ENCODE measurements at regions not wholly inside any gene's neighbourhood (a gene's known extent, or its start where the extent isn't known, plus 50 kb on each side); places are given as distances from the start of the nearest gene placed in this dataset.

- TF ChIP-seq EZH2 (IDR thresholded peaks at IDR 0.05; ENCODE audit: borderline replicate concordance, insufficient read depth, low read depth, low read length, poor library complexity, severe bottlenecking), result no peak
- TF ChIP-seq CTCF (IDR thresholded peaks at IDR 0.05), result no peak
- Histone ChIP-seq H3K4me2 (replicated peaks; ENCODE audit: low read depth, low read length, poor library complexity, severe bottlenecking) (no peak overlapping the region), H3K9me3 (ENCODE audit: control extremely low read depth in 1 of 3, control insufficient read depth in 2 of 3, insufficient read depth in 1 of 3, low read length in 2 of 3) (no peaks in the 10 kb centered on the region), H4K20me1 (ENCODE audit: control insufficient read depth, insufficient read depth, low read length, poor library complexity, severe bottlenecking) (no peaks in the 10 kb centered on the region), H3K4me3 (ENCODE audit: control extremely low read depth in 1 of 5, extremely low read depth in 1 of 5, insufficient read depth in 1 of 5, low read depth in 2 of 5, low read length in 4 of 5) (no peak overlapping the region), H3K27ac (ENCODE audit: low read length in 2 of 2) (no peak overlapping the region), H3K36me3 (replicated peaks in 1 of 2; ENCODE audit: control extremely low read depth in 1 of 2, control insufficient read depth in 1 of 2, extremely low read depth in 1 of 2, insufficient read depth in 2 of 2, low read length in 1 of 2) (no peaks in the 10 kb centered on the region), H3K79me2 (ENCODE audit: control insufficient read depth, insufficient read depth, low read length) (no peaks in the 10 kb centered on the region), H2AFZ (ENCODE audit: insufficient read depth, low read depth, low read length, poor library complexity, severe bottlenecking) (no peak overlapping the region), H3K4me1 (ENCODE audit: control insufficient read depth in 2 of 2, insufficient read depth in 2 of 2, low read length in 2 of 2) (no peaks in the 10 kb centered on the region), H3K9ac (ENCODE audit: low read length) (no peak overlapping the region), H3K27me3 (replicated peaks in 1 of 4; ENCODE audit: control extremely low read depth in 1 of 4, control insufficient read depth in 3 of 4, insufficient read depth in 4 of 4, low read length in 3 of 4) (no peaks in the 10 kb centered on the region)
- H3K4me1 Mint-ChIP-seq, result no peaks in the 10 kb centered on the region
- H3K27me3 Mint-ChIP-seq, result peaks cover 4% of the 10 kb centered on the region
- CTCF ChIA-PET, result no interaction called here
- 73% methylated on average over 3 of the region's 4 CpGs for WGBS (ENCODE audit: insufficient coverage)
- ATAC-seq (ENCODE audit: low read depth) (no peak), DNase-seq (no peak)
- H3K27ac Mint-ChIP-seq, result no peak overlapping the region
- POLR2A ChIA-PET, result no interaction called here
- H3K9me3 Mint-ChIP-seq (ENCODE audit: insufficient read depth), result no peaks in the 10 kb centered on the region
- intact Hi-C loops (cut with micrococcal nuclease), result no loop called here
- H3K4me3 Mint-ChIP-seq, result no peak overlapping the region
Measured at GRCh38 chr6:100119261-100119660, 125.2 kb upstream of the MCHR2 start.

DNA sequence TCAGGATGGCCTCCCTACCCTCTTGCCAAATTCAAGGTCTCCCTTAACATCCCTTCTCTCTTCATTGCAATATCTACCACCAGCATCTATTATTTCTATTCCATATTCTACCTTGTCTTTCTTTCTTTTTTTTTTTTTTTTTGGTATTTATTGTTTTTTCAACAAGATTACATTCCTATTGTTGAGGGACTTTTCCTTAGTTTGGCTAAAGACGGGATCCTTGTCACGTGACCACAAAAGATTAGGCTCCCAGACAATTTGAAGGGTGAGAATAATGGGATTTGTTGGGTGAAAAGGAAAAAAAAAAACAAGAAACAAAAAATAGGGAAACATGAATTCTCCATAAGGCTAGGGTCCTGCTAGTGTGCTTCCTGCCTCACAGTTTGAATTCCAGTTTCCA is 124.3 kb upstream of the MCHR2 start:
- CTCF ChIA-PET, result no interaction called here
- DNase-seq (no peak), ATAC-seq (ENCODE audit: low read depth) (no peak)
- Histone ChIP-seq H3K36me3 (replicated peaks in 1 of 2; ENCODE audit: control extremely low read depth in 1 of 2, control insufficient read depth in 1 of 2, extremely low read depth in 1 of 2, insufficient read depth in 2 of 2, low read length in 1 of 2) (no peaks in the 10 kb centered on the region), H3K79me2 (ENCODE audit: control insufficient read depth, insufficient read depth, low read length) (no peaks in the 10 kb centered on the region), H3K4me2 (replicated peaks; ENCODE audit: low read depth, low read length, poor library complexity, severe bottlenecking) (no peak overlapping the region), H4K20me1 (ENCODE audit: control insufficient read depth, insufficient read depth, low read length, poor library complexity, severe bottlenecking) (no peaks in the 10 kb centered on the region), H3K4me3 (ENCODE audit: control extremely low read depth in 1 of 5, extremely low read depth in 1 of 5, insufficient read depth in 1 of 5, low read depth in 2 of 5, low read length in 4 of 5) (no peak overlapping the region), H3K9ac (ENCODE audit: low read length) (no peak overlapping the region), H3K4me1 (ENCODE audit: control insufficient read depth in 2 of 2, insufficient read depth in 2 of 2, low read length in 2 of 2) (no peaks in the 10 kb centered on the region), H3K27ac (ENCODE audit: low read length in 2 of 2) (no peak overlapping the region), H3K27me3 (replicated peaks in 1 of 4; ENCODE audit: control extremely low read depth in 1 of 4, control insufficient read depth in 3 of 4, insufficient read depth in 4 of 4, low read length in 3 of 4) (no peaks in the 10 kb centered on the region), H3K9me3 (ENCODE audit: control extremely low read depth in 1 of 3, control insufficient read depth in 2 of 3, insufficient read depth in 1 of 3, low read length in 2 of 3) (no peaks in the 10 kb centered on the region), H2AFZ (ENCODE audit: insufficient read depth, low read depth, low read length, poor library complexity, severe bottlenecking) (no peak overlapping the region)
- intact Hi-C loops (cut with micrococcal nuclease), result no loop called here
- Mint-ChIP-seq H3K4me3 (no peak overlapping the region), H3K4me1 (no peaks in the 10 kb centered on the region), H3K27me3 (peaks cover 5% of the 10 kb centered on the region), H3K9me3 (ENCODE audit: insufficient read depth) (no peaks in the 10 kb centered on the region), H3K27ac (no peak overlapping the region)
- POLR2A ChIA-PET, result no interaction called here
- no CpG with 5 or more reads among the region's 2 CpGs for WGBS (ENCODE audit: insufficient coverage)
- no peak for TF ChIP-seq EZH2 (IDR thresholded peaks at IDR 0.05; ENCODE audit: borderline replicate concordance, insufficient read depth, low read depth, low read length, poor library complexity, severe bottlenecking)
- no peak for TF ChIP-seq CTCF (IDR thresholded peaks at IDR 0.05)
